ENCODE measurements at regions not wholly inside any gene's neighbourhood (a gene's known extent, or its start where the extent isn't known, plus 50 kb on each side); places are given as distances from the start of the nearest gene placed in this dataset.

- H3K4me2 ChIP-seq (ENCODE audit: insufficient read depth in 1 of 2, low read depth in 2 of 2, low read length in 2 of 2): no peak overlapping the region
- no peak overlapping the region for H3K18ac ChIP-seq (ENCODE audit: extremely low read depth, low read length)
- H3K79me1 ChIP-seq (ENCODE audit: low read depth, low read length): no peaks in the 10 kb centered on the region
- H3K4me3 ChIP-seq (ENCODE audit: extremely low read depth in 1 of 4, insufficient read depth in 2 of 4, low read depth in 3 of 4, low read length in 4 of 4): no peak overlapping the region
- H3K9me3 ChIP-seq (ENCODE audit: insufficient read depth in 2 of 2, low read depth in 1 of 2, low read length in 1 of 2): peaks cover 0 to 5% of the 10 kb centered on the region in 2 experiments; a peak in 1 of 4 replicates
- H3K9ac ChIP-seq (replicated peaks in 1 of 4; ENCODE audit: extremely low read depth in 1 of 4, low read depth in 3 of 4, low read length in 3 of 4): no peak overlapping the region
- POLR2A ChIA-PET (ENCODE audit: partially characterized antibody): no interaction called here
- H3K23me2 ChIP-seq (ENCODE audit: low read depth, low read length): no peaks in the 10 kb centered on the region
- H2BK20ac ChIP-seq (ENCODE audit: low read length): no peak overlapping the region
- H3K56ac ChIP-seq (replicated peaks; ENCODE audit: insufficient read length, low read depth, low read length): no peak overlapping the region
- no peak overlapping the region for H3K23ac ChIP-seq (ENCODE audit: insufficient read length)
- H3K27ac ChIP-seq (ENCODE audit: low read depth, low read length): no peak overlapping the region
- H2AK5ac ChIP-seq (ENCODE audit: low read depth, low read length): no peak overlapping the region
- H3K4ac ChIP-seq (replicated peaks; ENCODE audit: insufficient read length, low read depth, low read length): no peak overlapping the region
- WGBS, 2 experiments (ENCODE audit: extremely low coverage in 1 of 2, insufficient coverage in 1 of 2, insufficient read length in 1 of 2, insufficient replicate concordance in 2 of 2, low coverage in 1 of 2, low lambda C conversion rate in 2 of 2, missing lambda C conversion rate in 1 of 2): 94% methylated on average over 6 of the region's 6 CpGs; no CpG with 5 or more reads in 1 of the 2 experiments
- H2BK120ac ChIP-seq (replicated peaks; ENCODE audit: low read depth, low read length): no peak overlapping the region
- H4K8ac ChIP-seq (ENCODE audit: extremely low read depth, insufficient read depth, low read length): no peak overlapping the region
- CTCF ChIA-PET (ENCODE audit: partially characterized antibody): interaction anchor here (1.0 kb wide), 1 partner anchor 322 kb away, joined by 3 read pairs; no protein-coding TSS in a partner anchor
- H3K27me3 ChIP-seq (replicated peaks in 1 of 4; ENCODE audit: control insufficient read depth in 3 of 4, extremely low read depth in 1 of 4, insufficient read depth in 3 of 4, low read length in 3 of 4): no peaks in the 10 kb centered on the region
- no peaks in the 10 kb centered on the region for H3K36me3 ChIP-seq (ENCODE audit: control insufficient read depth in 2 of 4, insufficient read depth in 4 of 4, low read length in 3 of 4)
- no peaks in the 10 kb centered on the region for H4K20me1 ChIP-seq (replicated peaks in 1 of 2; ENCODE audit: control insufficient read depth in 1 of 2, insufficient read depth in 2 of 2, low read length in 2 of 2)
- FAIRE-seq (no peak), DNase-seq (ENCODE audit: low read depth in 1 of 2, low spot score in 2 of 2) (no peak)
- H3K79me2 ChIP-seq (ENCODE audit: control insufficient read depth in 1 of 2, insufficient read depth in 2 of 2, low read length in 2 of 2): no peaks in the 10 kb centered on the region
- no peak overlapping the region for H2BK12ac ChIP-seq (ENCODE audit: low read depth, low read length)
- no peaks in the 10 kb centered on the region for H3K4me1 ChIP-seq (replicated peaks in 1 of 4; ENCODE audit: control insufficient read depth in 3 of 4, insufficient read depth in 4 of 4, low read length in 3 of 4)
- no peak overlapping the region for H2BK15ac ChIP-seq (ENCODE audit: low read length)
- no peak overlapping the region for H2BK5ac ChIP-seq (ENCODE audit: low read depth, low read length)
- no peak overlapping the region for H4K5ac ChIP-seq (ENCODE audit: insufficient read length, low read depth, low read length)
- H4K91ac ChIP-seq (replicated peaks; ENCODE audit: insufficient read length, low read length): no peak overlapping the region
- no peak for TF ChIP-seq POU5F1 (IDR thresholded peaks at IDR 0.05; ENCODE audit: low read depth, low read length)
- TF ChIP-seq RNF2 (IDR thresholded peaks at IDR 0.05; ENCODE audit: borderline replicate concordance, low read depth, low read length, missing control alignments, poor library complexity, severe bottlenecking): no peak
- no peak for TF ChIP-seq ATF3 (IDR thresholded peaks at IDR 0.05; ENCODE audit: insufficient read depth, low read depth, low read length)
- no peak for TF ChIP-seq MAFK (IDR thresholded peaks at IDR 0.05; ENCODE audit: low read depth, low read length)
- no peak for TF ChIP-seq BRCA1 (IDR thresholded peaks at IDR 0.05; ENCODE audit: low read depth, low read length)
- TF ChIP-seq CHD1 (IDR thresholded peaks at IDR 0.05; ENCODE audit: low read depth, low read length): no peak
- no peak for TF ChIP-seq HDAC2 (IDR thresholded peaks at IDR 0.05; ENCODE audit: borderline replicate concordance in 1 of 2, low read depth in 2 of 2, low read length in 2 of 2)
- no peak for TF ChIP-seq KDM1A (IDR thresholded peaks at IDR 0.05; ENCODE audit: borderline replicate concordance, low read length)
- TF ChIP-seq GABPA (IDR thresholded peaks at IDR 0.05; ENCODE audit: borderline replicate concordance, insufficient read depth, low read length): no peak
- no peak overlapping the region for H2AFZ ChIP-seq (ENCODE audit: low read length)
- no peak overlapping the region for H3K14ac ChIP-seq (ENCODE audit: insufficient read length)
Measured at GRCh38 chr7:80971225-80971624, 52.4 kb upstream of the SEMA3C start.
